Mesendoderm (in vitro differentiated cells): ENCODE measurements at regions not wholly inside any gene's neighbourhood (a gene's known extent, or its start where the extent isn't known, plus 50 kb on each side); places are given as distances from the start of the nearest gene placed in this dataset.

Source experiments
- DNase-seq: peaks from one replicate; pipeline ENCODE4 v3.0.0; 2013
- H2AK5ac ChIP-seq: 2 replicates; pipeline ENCODE4 v1.6.1; 2013; ENCODE audit warnings: low read length, inconsistent platforms
- H2BK120ac ChIP-seq: 2 replicates; pipeline ENCODE4 v1.6.1; 2013; ENCODE audit warnings: low read depth, mild to moderate bottlenecking, low read length, moderate library complexity, mixed read lengths
- H2BK15ac ChIP-seq: replicated peaks from 2 replicates; pipeline ENCODE4 v1.6.1; 2013; ENCODE audit warnings: low read depth, mild to moderate bottlenecking, moderate library complexity
- H2BK5ac ChIP-seq: 2 replicates; pipeline ENCODE4 v1.6.1; 2013; ENCODE audit warnings: low read length, inconsistent platforms
- H3K18ac ChIP-seq: 2 replicates; pipeline ENCODE4 v1.6.1; 2013; ENCODE audit warnings: mild to moderate bottlenecking, low read length, mixed read lengths
- H3K23ac ChIP-seq: one replicate; pipeline ENCODE4 v1.6.1; 2013; ENCODE audit warnings: low read length
- H3K27ac ChIP-seq: 2 replicates; pipeline ENCODE4 v1.5.1; 2013; ENCODE audit warnings: low read depth, mild to moderate bottlenecking, inconsistent platforms, low read length, moderate library complexity
- H3K27me3 ChIP-seq: 2 replicates; pipeline ENCODE4 v1.6.1; 2013; ENCODE audit warnings: low read length, control low read depth, mild to moderate bottlenecking, inconsistent platforms; ENCODE audit not compliant: insufficient read depth, poor library complexity
- H3K36me3 ChIP-seq: 2 replicates; pipeline ENCODE4 v1.6.1; 2013; ENCODE audit warnings: low read length, inconsistent platforms; ENCODE audit not compliant: control insufficient read depth, insufficient read depth
- H3K4ac ChIP-seq: one replicate; pipeline ENCODE4 v1.6.1; 2013; ENCODE audit warnings: low read depth, mild to moderate bottlenecking, low read length, moderate library complexity
- H3K4me1 ChIP-seq: 2 replicates; pipeline ENCODE4 v1.6.1; 2013; ENCODE audit warnings: low read depth, low read length, inconsistent platforms; ENCODE audit not compliant: control insufficient read depth
- H3K4me2 ChIP-seq: 2 replicates; pipeline ENCODE4 v1.6.1; 2013; ENCODE audit warnings: low read length
- H3K4me3 ChIP-seq: 2 replicates; pipeline ENCODE4 v1.5.1; 2013; ENCODE audit warnings: mild to moderate bottlenecking, low read length
- H3K56ac ChIP-seq: one replicate; pipeline ENCODE4 v1.6.1; 2013; ENCODE audit warnings: low read length
- H3K79me1 ChIP-seq: 2 replicates; pipeline ENCODE4 v1.6.1; 2013; ENCODE audit warnings: low read length, inconsistent platforms
- H3K79me2 ChIP-seq: 2 replicates; pipeline ENCODE4 v1.6.1; 2013; ENCODE audit warnings: mild to moderate bottlenecking, low read length; ENCODE audit not compliant: control insufficient read depth, insufficient read depth
- H3K9ac ChIP-seq: 2 replicates; pipeline ENCODE4 v1.6.1; 2013; ENCODE audit warnings: low read length, inconsistent platforms
- H4K5ac ChIP-seq: one replicate; pipeline ENCODE4 v1.6.1; 2013; ENCODE audit warnings: low read length
- H4K8ac ChIP-seq: one replicate; pipeline ENCODE4 v1.6.1; 2013; ENCODE audit warnings: low read depth, mild to moderate bottlenecking, control low read depth, low read length, moderate library complexity
- WGBS: extraction: QIAGEN DNeasy Blood & Tissue Kit; methylation state at CpG from one replicate; pipeline ENCODE4 v1.1.7; 2013; ENCODE audit warnings: low lambda C conversion rate, missing lambda C conversion rate; ENCODE audit not compliant: insufficient coverage; ENCODE audit errors: extremely low coverage; 5-methylcytosine and 5-hydroxymethylcytosine counted together

DNA sequence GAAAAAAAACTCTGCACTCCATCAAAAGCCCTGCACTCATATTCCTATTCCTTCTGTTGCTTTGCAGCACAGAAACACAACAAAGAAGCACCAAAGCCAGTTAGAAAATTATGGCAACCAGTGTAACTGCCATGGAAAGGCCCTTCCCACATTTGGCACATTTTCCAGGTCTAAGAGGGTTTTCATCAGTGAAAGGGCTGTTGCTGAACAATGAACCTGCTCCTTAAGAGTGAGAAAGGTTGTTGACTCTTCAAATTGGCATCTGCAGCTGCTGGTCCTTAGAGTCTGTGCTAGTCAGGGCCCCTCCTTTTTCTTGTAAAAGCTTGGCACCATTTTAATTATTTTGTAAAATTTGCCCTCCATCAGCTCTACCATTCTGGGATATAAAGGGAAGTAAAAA lies 378.7 kb upstream of the KITLG start:
- no peak overlapping the region for H4K5ac ChIP-seq
- no peak overlapping the region for H3K56ac ChIP-seq
- H3K36me3 ChIP-seq = no peaks in the 10 kb centered on the region
- no peaks in the 10 kb centered on the region for H3K4me1 ChIP-seq
- no peak overlapping the region for H3K4me3 ChIP-seq
- no peak overlapping the region for H2BK5ac ChIP-seq
- H3K27me3 ChIP-seq = no peaks in the 10 kb centered on the region
- H4K8ac ChIP-seq = no peak overlapping the region
- no peak overlapping the region for H3K9ac ChIP-seq
- H3K4ac ChIP-seq = no peak overlapping the region
- no peak overlapping the region for H3K27ac ChIP-seq
- no peak overlapping the region for H2BK15ac ChIP-seq
- H2BK120ac ChIP-seq = no peak overlapping the region
- H3K18ac ChIP-seq = no peak overlapping the region
- H2AK5ac ChIP-seq = no peak overlapping the region
- H3K23ac ChIP-seq = no peak overlapping the region
- no peaks in the 10 kb centered on the region for H3K79me1 ChIP-seq
- no peak overlapping the region for H3K4me2 ChIP-seq
- no peaks in the 10 kb centered on the region for H3K79me2 ChIP-seq
- DNase-seq = no peak

DNA sequence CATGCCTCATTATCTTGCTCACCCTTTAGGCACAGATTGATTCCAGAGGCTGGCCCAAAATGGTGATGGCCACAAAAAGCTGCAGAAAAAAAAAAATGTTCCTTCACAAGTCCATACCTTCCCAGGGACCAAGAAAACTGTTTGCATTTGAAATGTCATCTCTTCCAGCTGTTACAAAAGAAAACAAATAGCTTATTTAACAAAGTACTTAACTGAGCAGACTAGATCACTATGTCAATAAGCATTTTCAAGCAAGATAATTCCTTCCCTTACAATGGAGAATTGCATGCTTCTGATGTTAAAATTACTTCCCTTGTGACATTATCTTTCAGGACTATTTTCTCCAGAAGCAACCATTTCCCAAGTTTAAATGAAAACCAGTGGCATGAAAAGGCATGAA lies 377.9 kb upstream of the KITLG start:
- H3K27me3 ChIP-seq = no peaks in the 10 kb centered on the region
- H3K36me3 ChIP-seq = no peaks in the 10 kb centered on the region

DNA sequence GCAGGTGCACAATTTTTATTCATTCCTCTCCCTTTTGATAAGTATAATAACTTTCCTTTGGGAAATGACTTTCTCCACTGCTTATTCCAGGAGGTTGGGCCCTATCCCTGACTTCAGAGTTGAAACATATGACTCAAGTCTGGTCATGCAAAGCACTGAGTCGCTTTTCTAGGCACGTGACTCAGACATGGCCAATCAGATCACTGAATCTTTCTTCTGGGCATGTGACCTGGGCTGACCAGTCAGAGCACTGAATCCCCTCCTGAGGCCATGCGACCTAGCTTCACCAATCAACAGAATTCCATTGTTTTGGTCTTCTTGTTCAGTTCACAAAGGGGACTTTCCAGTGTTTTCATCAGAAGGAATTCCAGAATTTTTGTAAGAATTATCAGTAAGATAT lies 377.1 kb upstream of the KITLG start:
- DNase-seq = no peak
- H3K23ac ChIP-seq = no peak overlapping the region
- H3K36me3 ChIP-seq = no peaks in the 10 kb centered on the region
- no CpG with 5 or more reads among the region's 3 CpGs for WGBS
- no peak overlapping the region for H3K27ac ChIP-seq
- H3K79me2 ChIP-seq = no peaks in the 10 kb centered on the region
- no peak overlapping the region for H2BK15ac ChIP-seq
- no peak overlapping the region for H3K56ac ChIP-seq
- H3K4ac ChIP-seq = no peak overlapping the region
- no peak overlapping the region for H4K5ac ChIP-seq
- H3K4me1 ChIP-seq = peaks cover 2% of the 10 kb centered on the region
- no peak overlapping the region for H4K8ac ChIP-seq
- no peak overlapping the region for H3K9ac ChIP-seq
- no peak overlapping the region for H3K4me2 ChIP-seq
- no peak overlapping the region for H3K4me3 ChIP-seq
- peak overlapping the region; percentile 31 for H3K18ac ChIP-seq
- H2BK5ac ChIP-seq = no peak overlapping the region
- H3K27me3 ChIP-seq = no peaks in the 10 kb centered on the region
- H3K79me1 ChIP-seq = no peaks in the 10 kb centered on the region
- H2AK5ac ChIP-seq = no peak overlapping the region
- H2BK120ac ChIP-seq = no peak overlapping the region

More for the DNA sequence above, 377.9 kb upstream of the KITLG start:
- H3K4me3 ChIP-seq = no peak overlapping the region
- no peak overlapping the region for H4K8ac ChIP-seq
- no peak overlapping the region for H2BK120ac ChIP-seq
- H3K4ac ChIP-seq = no peak overlapping the region
- H2BK15ac ChIP-seq = no peak overlapping the region
- H2BK5ac ChIP-seq = no peak overlapping the region
- H3K4me2 ChIP-seq = no peak overlapping the region
- no peak overlapping the region for H4K5ac ChIP-seq
- no peak overlapping the region for H3K27ac ChIP-seq
- H3K9ac ChIP-seq = no peak overlapping the region
- H3K56ac ChIP-seq = no peak overlapping the region
- no peaks in the 10 kb centered on the region for H3K79me2 ChIP-seq
- no peak overlapping the region for H3K23ac ChIP-seq
- H2AK5ac ChIP-seq = no peak overlapping the region
- peak overlapping the region; percentile 31 for H3K18ac ChIP-seq
- no peaks in the 10 kb centered on the region for H3K79me1 ChIP-seq
- DNase-seq = no peak
- peaks cover 2% of the 10 kb centered on the region for H3K4me1 ChIP-seq

DNA sequence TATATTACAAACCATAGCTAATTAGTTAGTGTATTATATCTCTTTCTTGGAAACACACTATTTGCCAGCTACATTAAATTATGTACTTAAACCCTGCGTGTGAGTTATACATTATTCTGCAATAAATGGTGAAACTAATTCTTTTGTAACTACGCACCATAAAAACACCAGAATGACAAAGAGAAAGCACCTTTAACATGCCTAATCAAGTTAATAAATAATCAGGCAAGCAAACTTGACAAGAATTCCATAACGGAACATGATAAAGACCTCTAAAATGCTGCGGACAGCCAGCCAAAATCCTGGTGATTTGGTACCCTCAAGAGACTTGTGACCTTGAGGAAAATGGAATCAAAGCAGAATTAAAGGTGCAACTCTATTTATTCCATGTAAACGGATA lies 375.3 kb upstream of the KITLG start:
- H3K4me2 ChIP-seq = no peak overlapping the region
- H3K4me1 ChIP-seq = peaks cover 6% of the 10 kb centered on the region
- no peak overlapping the region for H3K23ac ChIP-seq
- no peak overlapping the region for H2BK5ac ChIP-seq
- WGBS = no CpG with 5 or more reads among the region's 5 CpGs
- H4K5ac ChIP-seq = no peak overlapping the region
- H3K27ac ChIP-seq = no peak overlapping the region
- no peak overlapping the region for H3K4me3 ChIP-seq
- no peaks in the 10 kb centered on the region for H3K79me2 ChIP-seq
- H3K27me3 ChIP-seq = no peaks in the 10 kb centered on the region
- H3K79me1 ChIP-seq = no peaks in the 10 kb centered on the region
- no peak overlapping the region for H3K56ac ChIP-seq
- DNase-seq = no peak
- no peaks in the 10 kb centered on the region for H3K36me3 ChIP-seq
- H3K18ac ChIP-seq = no peak overlapping the region
- no peak overlapping the region for H2AK5ac ChIP-seq
- no peak overlapping the region for H2BK15ac ChIP-seq
- no peak overlapping the region for H2BK120ac ChIP-seq
- H3K9ac ChIP-seq = no peak overlapping the region
- H3K4ac ChIP-seq = no peak overlapping the region
- H4K8ac ChIP-seq = no peak overlapping the region

DNA sequence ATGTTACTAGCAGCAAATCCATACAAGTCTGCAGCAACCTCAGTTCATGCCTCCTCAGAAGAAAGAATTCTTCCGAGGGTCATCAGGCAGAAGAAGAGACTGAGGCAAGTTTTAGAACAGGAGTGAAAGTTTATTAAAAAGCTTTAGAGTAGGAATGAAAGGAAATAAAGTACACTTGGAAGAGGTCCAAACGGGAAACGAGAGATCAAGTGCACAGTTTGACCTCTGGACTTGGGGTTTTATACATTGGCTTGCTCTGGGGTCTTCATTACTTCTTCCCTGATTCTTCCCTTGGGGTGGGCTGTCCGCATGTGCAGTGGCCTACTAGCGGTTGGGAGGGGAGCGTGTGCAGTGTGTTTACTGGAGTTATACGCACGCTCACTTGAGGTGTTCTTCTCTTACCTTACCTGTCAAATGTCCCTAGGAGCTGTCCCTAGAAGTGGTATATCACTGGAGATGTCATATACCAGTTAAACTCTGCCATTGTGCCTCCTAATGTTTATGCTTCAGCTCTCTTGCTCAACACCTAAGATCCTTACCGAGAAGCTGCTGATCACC lies 372.8 kb upstream of the KITLG start:
- Histone ChIP-seq H3K27me3 (no peaks in the 10 kb centered on the region), H3K4ac (peak overlapping the region; percentile 65), H3K36me3 (no peaks in the 10 kb centered on the region), H3K4me1 (peaks cover 6% of the 10 kb centered on the region), H3K9ac (no peak overlapping the region), H4K5ac (no peak overlapping the region), H3K27ac (no peak overlapping the region), H2BK15ac (no peak overlapping the region), H3K4me2 (no peak overlapping the region), H2BK120ac (no peak overlapping the region), H2AK5ac (no peak overlapping the region), H3K56ac (peak overlapping the region; percentile 6), H3K4me3 (no peak overlapping the region), H3K79me2 (no peaks in the 10 kb centered on the region), H2BK5ac (no peak overlapping the region), H3K23ac (no peak overlapping the region), H4K8ac (no peak overlapping the region), H3K79me1 (no peaks in the 10 kb centered on the region), H3K18ac (no peak overlapping the region)
- no peak for DNase-seq
- WGBS = no CpG with 5 or more reads among the region's 9 CpGs

DNA sequence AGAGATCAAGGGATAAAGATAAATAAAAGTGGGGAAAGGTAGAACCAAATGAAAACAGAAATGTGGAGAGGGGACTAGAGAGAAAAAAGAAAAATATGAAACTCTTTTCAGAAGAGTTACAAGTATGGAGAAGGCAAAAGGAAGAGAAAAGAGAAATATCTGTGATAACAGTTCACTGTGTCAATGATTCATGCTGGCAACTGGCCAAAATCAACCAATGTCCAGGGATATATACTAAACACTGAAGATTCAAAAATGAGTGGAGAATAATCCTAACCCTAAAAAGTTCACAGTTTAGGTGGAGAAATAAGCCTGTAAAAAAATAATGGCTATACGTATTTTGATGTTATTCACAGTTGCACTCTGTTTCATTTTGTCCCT lies 372.3 kb upstream of the KITLG start:
- no peak overlapping the region for H3K4ac ChIP-seq
- no peak overlapping the region for H2BK5ac ChIP-seq
- no peaks in the 10 kb centered on the region for H3K36me3 ChIP-seq
- peak overlapping the region; percentile 12 for H2BK15ac ChIP-seq
- H3K79me2 ChIP-seq = no peaks in the 10 kb centered on the region
- H3K4me2 ChIP-seq = no peak overlapping the region
- H2BK120ac ChIP-seq = no peak overlapping the region
- peaks cover 6% of the 10 kb centered on the region for H3K4me1 ChIP-seq
- H3K23ac ChIP-seq = no peak overlapping the region
- H3K9ac ChIP-seq = no peak overlapping the region
- H3K27me3 ChIP-seq = no peaks in the 10 kb centered on the region
- no peak for DNase-seq
- no CpG with 5 or more reads among the region's 1 CpG for WGBS
- no peak overlapping the region for H4K5ac ChIP-seq
- no peak overlapping the region for H2AK5ac ChIP-seq
- H3K18ac ChIP-seq = no peak overlapping the region
- no peak overlapping the region for H4K8ac ChIP-seq
- H3K27ac ChIP-seq = no peak overlapping the region
- H3K4me3 ChIP-seq = no peak overlapping the region
- H3K79me1 ChIP-seq = no peaks in the 10 kb centered on the region
- H3K56ac ChIP-seq = no peak overlapping the region
